Hematopoietic multipotent progenitor cell treated with erythropoietin and hydrocortisone succinate and interleukin-3 and kit ligand, for 15 days (in vitro differentiated cells): ENCODE measurements at regions not wholly inside any gene's neighbourhood (a gene's known extent, or its start where the extent isn't known, plus 50 kb on each side); places are given as distances from the start of the nearest gene placed in this dataset.

Source experiments
- DNase-seq: peaks from one replicate; pipeline ENCODE4 v3.0.0-alpha.2; 2015; ENCODE audit warnings: low spot score

- DNase-seq = no peak
These were observed 261.3 kb upstream of the ESRRG start for GRCh38 chr1:216984536-216984935.

GRCh38 chr1:216983823-216984222, 260.6 kb upstream of the ESRRG start:
- DNase-seq = no peak

- no peak for DNase-seq
These were observed 238.3 kb upstream of the ESRRG start for GRCh38 chr1:216961516-216961915.

- DNase-seq = no peak
These were observed 237.5 kb upstream of the ESRRG start for GRCh38 chr1:216960716-216961115.

GRCh38 chr1:216958569-216958968, 235.3 kb upstream of the ESRRG start:
- DNase-seq = no peak

GRCh38 chr1:216953495-216953894, 230.3 kb upstream of the ESRRG start:
- DNase-seq = no peak

- DNase-seq = no peak
These were observed 229.6 kb upstream of the ESRRG start for GRCh38 chr1:216952864-216953263.

GRCh38 chr1:216945538-216946080, 222.4 kb upstream of the ESRRG start:
- DNase-seq = no peak

- DNase-seq = no peak
These were observed 221.8 kb upstream of the ESRRG start for GRCh38 chr1:216944864-216945510.

- DNase-seq = no peak
These were observed 214.3 kb upstream of the ESRRG start for GRCh38 chr1:216937491-216937890.

- DNase-seq = no peak
These were observed 213.6 kb upstream of the ESRRG start for GRCh38 chr1:216936779-216937178.

- DNase-seq = no peak
These were observed 212.7 kb upstream of the ESRRG start for GRCh38 chr1:216935901-216936300.

GRCh38 chr1:216932424-216932823, 209.2 kb upstream of the ESRRG start:
- DNase-seq = no peak

- no peak for DNase-seq
These were observed 206.8 kb upstream of the ESRRG start for GRCh38 chr1:216929870-216930582.

- DNase-seq = no peak
These were observed 204.4 kb upstream of the ESRRG start for GRCh38 chr1:216927633-216928032.

- DNase-seq = no peak
These were observed 203.7 kb upstream of the ESRRG start for GRCh38 chr1:216926720-216927510.

GRCh38 chr1:216925962-216926625, 202.9 kb upstream of the ESRRG start:
- DNase-seq = no peak

- DNase-seq = no peak
These were observed 201.5 kb upstream of the ESRRG start for GRCh38 chr1:216924732-216925131.

- no peak for DNase-seq
These were observed 200.4 kb upstream of the ESRRG start for GRCh38 chr1:216923601-216924000.

GRCh38 chr1:216922406-216922805, 199.2 kb upstream of the ESRRG start:
- DNase-seq = no peak

- DNase-seq = no peak
These were observed 198.6 kb upstream of the ESRRG start for GRCh38 chr1:216921866-216922265.
